AG04450 (cell line): ENCODE measurements at regions not wholly inside any gene's neighbourhood (a gene's known extent, or its start where the extent isn't known, plus 50 kb on each side); places are given as distances from the start of the nearest gene placed in this dataset.
"Not testable (repeated sequence)": the region's sequence is repeated elsewhere in the genome, so short reads cannot be mapped to it uniquely, and the experiment has no call there.

Experiments
- CTCF ChIA-PET: fragments of 300-600, 350-600 bp; formaldehyde crosslinking; extraction: SDS; loops from one replicate; lab custom pipeline; 2022; ENCODE audit warnings: antibody characterized with exemption, inconsistent platforms; lab: Charles Lee
- POLR2A ChIA-PET: fragments of 350-600 bp; formaldehyde crosslinking; extraction: SDS; loops from one replicate; lab custom pipeline; 2021; ENCODE audit warnings: antibody characterized with exemption, inconsistent platforms; lab: Yijun Ruan, JAX
- DNase-seq: peaks from one replicate; pipeline ENCODE4 v3.0.0-alpha.2; 2011; ENCODE audit warnings: low read depth, low spot score
- H3K27ac ChIP-seq: one replicate; pipeline ENCODE4 v1.5.1; 2012; ENCODE audit warnings: low read depth, low read length, control low read depth
- H3K27me3 ChIP-seq: one replicate; pipeline ENCODE4 v1.6.0; 2012; ENCODE audit warnings: low read length; ENCODE audit not compliant: control insufficient read depth, insufficient read depth
- H3K4me3 ChIP-seq: 2 replicates; pipeline ENCODE4 v1.5.1; 2011; ENCODE audit warnings: mild to moderate bottlenecking, low read depth, low read length, control low read depth
- H3K9me3 ChIP-seq: 2 replicates; pipeline ENCODE4 v1.5.1; 2012; ENCODE audit warnings: low read length; ENCODE audit not compliant: control insufficient read depth, insufficient read depth
- TF ChIP-seq, protein P1 (sequence below): IDR thresholded peaks from 2 replicates; pipeline ENCODE4 v1.5.1; 2011; ENCODE audit warnings: low read depth, low read length, control low read depth, inconsistent platforms

DNA sequence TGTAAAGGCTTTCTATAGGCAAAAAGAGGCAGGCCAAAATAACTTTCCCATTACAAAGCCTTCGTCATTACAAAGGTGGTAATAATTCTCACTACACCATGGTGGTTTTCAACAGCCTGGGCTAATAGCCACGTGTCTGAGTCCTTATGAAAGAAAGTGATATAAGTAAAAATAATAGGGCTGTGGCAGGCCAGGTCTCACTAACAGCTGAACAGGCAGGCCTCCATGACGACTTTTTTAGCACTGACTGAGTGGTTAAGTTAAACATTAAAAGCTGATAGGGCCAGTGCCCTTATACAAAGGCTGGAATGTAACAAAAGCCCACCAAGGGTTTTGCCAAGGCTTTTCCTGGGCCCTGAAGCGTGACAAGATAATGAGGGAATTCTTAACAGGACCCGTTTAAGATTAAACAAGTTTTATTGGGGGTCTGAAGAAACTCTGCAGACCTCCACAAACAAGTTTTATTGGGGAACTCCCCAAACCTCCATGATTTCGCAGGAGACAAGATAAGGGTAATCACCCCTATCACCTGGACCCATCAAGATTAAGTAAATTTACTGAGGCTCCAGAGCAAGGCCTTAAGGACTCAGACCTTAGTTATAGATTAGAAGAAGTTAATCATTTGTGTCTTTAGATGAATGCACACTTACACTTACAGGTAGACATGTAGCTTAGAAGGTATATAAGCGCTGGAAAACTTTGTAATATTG is 412.9 kb downstream of the CHSY3 start:
- ChIA-PET CTCF (no interaction called here), POLR2A (no interaction called here)
- DNase-seq, result no peak
- Histone ChIP-seq H3K27me3 (no peaks in the 10 kb centered on the region), H3K27ac (no peak overlapping the region), H3K4me3 (no peak overlapping the region), H3K9me3 (no peaks in the 10 kb centered on the region)
- TF ChIP-seq, protein P1, sequence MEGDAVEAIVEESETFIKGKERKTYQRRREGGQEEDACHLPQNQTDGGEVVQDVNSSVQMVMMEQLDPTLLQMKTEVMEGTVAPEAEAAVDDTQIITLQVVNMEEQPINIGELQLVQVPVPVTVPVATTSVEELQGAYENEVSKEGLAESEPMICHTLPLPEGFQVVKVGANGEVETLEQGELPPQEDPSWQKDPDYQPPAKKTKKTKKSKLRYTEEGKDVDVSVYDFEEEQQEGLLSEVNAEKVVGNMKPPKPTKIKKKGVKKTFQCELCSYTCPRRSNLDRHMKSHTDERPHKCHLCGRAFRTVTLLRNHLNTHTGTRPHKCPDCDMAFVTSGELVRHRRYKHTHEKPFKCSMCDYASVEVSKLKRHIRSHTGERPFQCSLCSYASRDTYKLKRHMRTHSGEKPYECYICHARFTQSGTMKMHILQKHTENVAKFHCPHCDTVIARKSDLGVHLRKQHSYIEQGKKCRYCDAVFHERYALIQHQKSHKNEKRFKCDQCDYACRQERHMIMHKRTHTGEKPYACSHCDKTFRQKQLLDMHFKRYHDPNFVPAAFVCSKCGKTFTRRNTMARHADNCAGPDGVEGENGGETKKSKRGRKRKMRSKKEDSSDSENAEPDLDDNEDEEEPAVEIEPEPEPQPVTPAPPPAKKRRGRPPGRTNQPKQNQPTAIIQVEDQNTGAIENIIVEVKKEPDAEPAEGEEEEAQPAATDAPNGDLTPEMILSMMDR, result no peak

DNA sequence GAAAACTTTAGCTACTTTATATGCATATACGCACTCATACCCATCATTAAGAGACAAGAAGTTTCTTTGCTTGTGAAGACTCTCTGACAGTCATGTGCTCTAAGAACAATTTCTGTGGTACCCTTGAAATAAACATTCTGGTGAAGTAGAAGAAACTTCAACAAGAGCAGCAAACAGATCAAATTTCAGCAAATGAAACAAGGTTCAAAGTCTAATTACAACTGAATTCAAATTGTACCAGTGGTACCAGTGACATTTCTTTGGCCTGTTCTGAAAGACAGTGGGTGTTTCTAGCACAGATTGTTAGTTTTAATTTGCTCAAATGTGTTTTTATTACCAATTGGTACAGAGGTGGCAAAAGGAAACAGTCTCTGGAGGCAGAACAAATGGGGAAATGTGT is 391.0 kb downstream of the CHSY3 start:
- H3K27me3 ChIP-seq, result no peaks in the 10 kb centered on the region
- DNase-seq, result no peak
- no peak overlapping the region for H3K27ac ChIP-seq
- ChIA-PET POLR2A (no interaction called here), CTCF (interaction anchor here (0.5 kb wide), 1 partner anchor 72 kb away, joined by 5 read pairs; no protein-coding TSS in a partner anchor)
- TF ChIP-seq, protein P1, result no peak
- H3K4me3 ChIP-seq, result no peak overlapping the region
- no peaks in the 10 kb centered on the region; the same call in 1 of the 2 replicates for H3K9me3 ChIP-seq

DNA sequence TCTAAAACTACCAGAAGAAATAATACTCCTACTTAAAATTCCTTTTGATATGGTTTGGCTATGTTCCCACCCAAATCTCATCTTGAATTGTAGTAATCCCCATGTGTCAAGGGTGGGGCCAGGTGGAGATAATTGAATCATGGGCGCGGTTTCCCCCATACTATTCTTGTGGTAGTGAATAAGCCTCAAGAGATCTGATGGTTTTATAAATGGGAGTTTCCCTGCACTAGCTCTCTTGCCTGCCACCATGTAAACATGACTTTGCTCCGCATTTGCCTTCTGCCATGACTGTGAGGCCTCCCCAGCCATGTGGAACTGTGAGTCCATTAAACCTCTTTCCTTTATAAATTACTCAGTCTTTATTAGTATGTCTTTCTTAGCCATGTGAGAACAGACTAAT is 390.5 kb downstream of the CHSY3 start:
- H3K27ac ChIP-seq, H3K9me3 ChIP-seq, H3K4me3 ChIP-seq, DNase-seq, POLR2A ChIA-PET, H3K27me3 ChIP-seq: not testable (repeated sequence)
- CTCF ChIA-PET, result interaction anchor here (0.5 kb wide), 1 partner anchor 71 kb away, joined by 5 read pairs; no protein-coding TSS in a partner anchor

DNA sequence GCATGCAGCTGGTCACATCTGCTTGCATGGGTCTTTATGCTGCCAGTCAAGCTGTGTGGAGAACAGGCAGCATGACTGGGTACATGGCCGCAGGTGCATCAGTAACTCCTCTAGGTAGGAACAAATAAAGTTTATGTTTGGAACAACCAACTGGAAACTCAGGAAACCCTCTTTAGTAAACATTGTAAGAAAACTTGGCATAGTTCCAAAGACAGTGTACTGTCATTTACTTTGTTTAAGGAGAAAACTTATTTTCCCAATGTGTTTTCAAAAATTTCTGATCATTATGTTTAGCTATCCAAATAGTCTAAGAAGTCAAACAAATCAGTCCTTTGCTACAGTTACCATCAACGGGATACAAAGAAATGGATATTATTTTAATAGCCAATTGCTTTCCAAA is 386.0 kb downstream of the CHSY3 start:
- Histone ChIP-seq H3K9me3 (no peaks in the 10 kb centered on the region; the same call in 1 of the 2 replicates), H3K27me3 (no peaks in the 10 kb centered on the region), H3K27ac (no peak overlapping the region), H3K4me3 (no peak overlapping the region)
- TF ChIP-seq, protein P1, result no peak
- ChIA-PET CTCF (no interaction called here), POLR2A (no interaction called here)
- no peak for DNase-seq

DNA sequence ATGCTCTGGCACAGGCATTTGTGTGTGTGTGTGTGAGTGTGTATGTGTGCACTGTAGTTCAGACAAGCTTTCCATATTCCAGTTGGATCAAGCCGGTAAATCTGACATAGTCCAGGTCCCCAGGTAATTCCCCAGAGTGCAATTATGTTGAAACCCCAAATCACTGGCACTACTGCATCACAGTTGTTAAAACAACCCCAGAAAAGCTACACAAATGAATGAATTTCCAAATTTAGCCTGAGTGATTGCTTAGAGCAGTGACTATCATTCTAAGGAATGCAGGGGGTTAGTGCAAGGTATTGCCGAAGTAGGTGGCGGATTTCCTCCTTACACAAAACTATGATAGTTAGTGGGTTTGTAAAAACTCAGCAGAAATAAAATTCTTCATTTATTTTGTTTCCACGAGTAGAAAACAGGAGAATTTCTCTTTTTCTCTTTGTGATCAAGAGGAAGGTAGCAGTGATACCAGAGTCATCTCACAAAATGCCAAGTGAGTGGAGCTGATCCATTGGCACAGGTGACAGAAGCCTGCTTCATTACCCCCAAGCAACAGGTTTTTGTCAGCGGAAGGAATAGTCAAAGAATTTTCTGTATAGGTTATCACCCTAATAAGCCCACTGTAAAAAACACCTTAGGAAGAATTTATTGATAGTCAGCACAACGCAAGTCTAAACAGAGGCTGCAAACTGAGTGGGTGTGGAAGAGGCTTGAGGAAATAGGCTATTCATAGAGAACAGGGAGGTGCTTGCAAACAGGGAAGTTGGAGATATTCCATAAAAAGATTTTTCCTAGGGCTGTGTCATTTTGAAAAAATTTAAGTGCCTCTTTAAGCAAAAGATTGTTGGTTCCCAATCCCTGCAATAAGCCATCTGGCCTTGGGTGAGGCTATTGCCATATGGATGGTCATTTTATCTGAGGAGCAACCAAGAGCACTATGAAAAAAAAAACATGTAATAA is 385.1 kb downstream of the CHSY3 start:
- H3K4me3 ChIP-seq, result no peak overlapping the region
- ChIA-PET POLR2A (no interaction called here), CTCF (no interaction called here)
- no peak overlapping the region for H3K27ac ChIP-seq
- DNase-seq, result no peak
- H3K9me3 ChIP-seq, result no peaks in the 10 kb centered on the region; the same call in 1 of the 2 replicates
- no peaks in the 10 kb centered on the region for H3K27me3 ChIP-seq
- TF ChIP-seq, protein P1, result no peak
